ENCODE measurements at regions not wholly inside any gene's neighbourhood (a gene's known extent, or its start where the extent isn't known, plus 50 kb on each side); places are given as distances from the start of the nearest gene placed in this dataset.
A peak's percentile ranks its signal among the peaks of the same experiment; 100 is the strongest.

GRCh38 chr11:70848243-70848750 is 404.1 kb downstream of the SHANK2 start:
- Histone ChIP-seq H3K27me3 (no peaks in the 10 kb centered on the region), H3K36me3 (no peaks in the 10 kb centered on the region), H3K9me3 (no peaks in the 10 kb centered on the region), H3K27ac (no peak overlapping the region), H3K4me1 (peaks cover 22 to 27% of the 10 kb centered on the region in 2 donors), H3K4me3 (replicated peaks in 1 of 3) (no peak overlapping the region)
- TF ChIP-seq, protein P1, sequence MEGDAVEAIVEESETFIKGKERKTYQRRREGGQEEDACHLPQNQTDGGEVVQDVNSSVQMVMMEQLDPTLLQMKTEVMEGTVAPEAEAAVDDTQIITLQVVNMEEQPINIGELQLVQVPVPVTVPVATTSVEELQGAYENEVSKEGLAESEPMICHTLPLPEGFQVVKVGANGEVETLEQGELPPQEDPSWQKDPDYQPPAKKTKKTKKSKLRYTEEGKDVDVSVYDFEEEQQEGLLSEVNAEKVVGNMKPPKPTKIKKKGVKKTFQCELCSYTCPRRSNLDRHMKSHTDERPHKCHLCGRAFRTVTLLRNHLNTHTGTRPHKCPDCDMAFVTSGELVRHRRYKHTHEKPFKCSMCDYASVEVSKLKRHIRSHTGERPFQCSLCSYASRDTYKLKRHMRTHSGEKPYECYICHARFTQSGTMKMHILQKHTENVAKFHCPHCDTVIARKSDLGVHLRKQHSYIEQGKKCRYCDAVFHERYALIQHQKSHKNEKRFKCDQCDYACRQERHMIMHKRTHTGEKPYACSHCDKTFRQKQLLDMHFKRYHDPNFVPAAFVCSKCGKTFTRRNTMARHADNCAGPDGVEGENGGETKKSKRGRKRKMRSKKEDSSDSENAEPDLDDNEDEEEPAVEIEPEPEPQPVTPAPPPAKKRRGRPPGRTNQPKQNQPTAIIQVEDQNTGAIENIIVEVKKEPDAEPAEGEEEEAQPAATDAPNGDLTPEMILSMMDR (IDR thresholded peaks at IDR 0.05) = no peak
- TF ChIP-seq POLR2A (IDR thresholded peaks at IDR 0.05) = no peak
- intact Hi-C loops (cut with DNase I) = no loop called here
- DNase-seq = no peak
- WGBS, 2 donors = 91 to 93% methylated on average over 12 to 13 of the region's 13 CpGs

- H3K36me3 ChIP-seq = no peaks in the 10 kb centered on the region
- peaks cover 30 to 35% of the 10 kb centered on the region in 2 donors for H3K4me1 ChIP-seq
- H3K9me3 ChIP-seq = no peaks in the 10 kb centered on the region
- intact Hi-C loops (cut with DNase I) = no loop called here
- no peak overlapping the region for H3K27ac ChIP-seq
- TF ChIP-seq, protein P1 (IDR thresholded peaks at IDR 0.05) = no peak
- no peak for TF ChIP-seq POLR2A (IDR thresholded peaks at IDR 0.05)
- H3K27me3 ChIP-seq = no peaks in the 10 kb centered on the region
- WGBS, 2 donors = 90 to 95% methylated on average over 3 of the region's 3 CpGs
- H3K4me3 ChIP-seq (replicated peaks in 1 of 3) = no peak overlapping the region
- DNase-seq = no peak
Measured at GRCh38 chr11:70849031-70849430, 403.3 kb downstream of the SHANK2 start.

GRCh38 chr11:70851308-70851707 is 401.1 kb downstream of the SHANK2 start:
- 91 to 97% methylated on average over 3 of the region's 3 CpGs for WGBS, 2 donors
- intact Hi-C loops (cut with DNase I) = no loop called here
- H3K4me3 ChIP-seq (replicated peaks in 1 of 3) = no peak overlapping the region
- no peaks in the 10 kb centered on the region for H3K9me3 ChIP-seq
- peak in 1 of 2 donors; percentile 2 for TF ChIP-seq POLR2A (IDR thresholded peaks at IDR 0.05)
- TF ChIP-seq, protein P1 (IDR thresholded peaks at IDR 0.05) = no peak
- H3K36me3 ChIP-seq = no peaks in the 10 kb centered on the region
- no peaks in the 10 kb centered on the region for H3K27me3 ChIP-seq
- H3K4me1 ChIP-seq = peaks cover 46 to 50% of the 10 kb centered on the region in 2 donors
- DNase-seq = no peak
- H3K27ac ChIP-seq = peak overlapping the region in 2 of 3 donors; percentile 51 to 63

- 91 to 95% methylated on average over 10 of the region's 10 CpGs for WGBS, 2 donors
- Histone ChIP-seq H3K4me1 (peaks cover 46 to 54% of the 10 kb centered on the region in 2 donors), H3K9me3 (no peaks in the 10 kb centered on the region), H3K27me3 (no peaks in the 10 kb centered on the region), H3K27ac (peak overlapping the region in 1 of 3 donors; percentile 63), H3K36me3 (no peaks in the 10 kb centered on the region), H3K4me3 (replicated peaks in 1 of 3) (no peak overlapping the region)
- no peak for DNase-seq
- TF ChIP-seq, protein P1 (IDR thresholded peaks at IDR 0.05) = no peak
- TF ChIP-seq POLR2A (IDR thresholded peaks at IDR 0.05) = no peak
- intact Hi-C loops (cut with DNase I) = no loop called here
Measured at GRCh38 chr11:70851907-70852306, 400.5 kb downstream of the SHANK2 start.

DNA sequence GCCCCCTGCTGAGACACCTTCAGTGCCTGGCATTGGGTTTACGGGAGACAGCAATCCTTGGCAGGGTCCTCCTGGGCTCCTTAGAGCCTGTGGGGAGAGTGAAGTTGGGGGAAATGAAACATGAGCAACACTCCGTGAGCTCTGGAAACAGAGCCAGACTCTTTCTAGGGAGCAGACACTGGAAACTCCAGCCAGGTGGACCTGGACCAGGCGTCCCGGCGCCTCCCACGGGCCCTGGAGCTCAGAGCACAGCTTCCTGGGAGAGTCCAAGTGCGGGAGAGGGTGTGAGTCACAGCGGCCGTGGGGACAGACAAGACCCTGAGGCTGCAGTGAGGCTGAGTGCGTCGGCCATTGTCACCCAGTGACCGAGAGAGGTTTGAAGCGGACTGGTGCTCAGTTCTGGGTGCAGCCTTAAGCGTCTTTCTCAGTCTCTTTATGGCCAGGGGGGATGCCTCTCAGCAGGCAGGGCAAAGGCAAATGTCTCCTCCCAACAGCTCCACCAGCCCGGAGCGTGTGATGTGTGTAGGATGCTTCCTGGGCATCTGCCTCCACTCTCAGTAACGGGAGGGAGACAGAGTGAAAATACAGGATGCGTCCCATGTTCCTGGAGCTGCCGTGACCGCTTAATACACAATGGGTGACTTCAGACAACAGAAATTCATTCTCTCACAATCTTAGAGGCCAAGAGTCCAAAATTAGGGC is 399.2 kb downstream of the SHANK2 start:
- Histone ChIP-seq H3K4me1 (peaks cover 46 to 58% of the 10 kb centered on the region in 2 donors), H3K27ac (peak overlapping the region; percentile 2 to 72 (median 37)), H3K27me3 (no peaks in the 10 kb centered on the region), H3K4me3 (replicated peaks in 1 of 3) (no peak overlapping the region), H3K36me3 (no peaks in the 10 kb centered on the region), H3K9me3 (no peaks in the 10 kb centered on the region)
- intact Hi-C loops (cut with DNase I) = no loop called here
- TF ChIP-seq POLR2A (IDR thresholded peaks at IDR 0.05) = no peak
- peak; percentile 92 to 93 for DNase-seq
- 42 to 52% methylated on average over 16 to 17 of the region's 20 CpGs for WGBS, 2 donors

Data from thyroid gland (tissue), 4 donors.